GM23338 (cell line): ENCODE measurements at regions not wholly inside any gene's neighbourhood (a gene's known extent, or its start where the extent isn't known, plus 50 kb on each side); places are given as distances from the start of the nearest gene placed in this dataset.

Experiments used
- CREB1 ChIP-seq: fragments of 250-450 bp; sonication (Bioruptor Pico); IDR thresholded peaks from 2 replicates; pipeline ENCODE4 v1.5.0; 2020; ENCODE audit warnings: low read depth, mild to moderate bottlenecking, moderate library complexity
- EZH2phosphoT487 ChIP-seq: fragments of 200-600 bp; sonication (generic); IDR thresholded peaks from one replicate; pipeline ENCODE4 v1.8.1; 2018; ENCODE audit warnings: antibody characterized with exemption; ENCODE audit not compliant: unreplicated experiment
- POLR2AphosphoS5 ChIP-seq: IDR thresholded peaks from 2 replicates; pipeline ENCODE4 v1.6.1; 2016; ENCODE audit warnings: antibody characterized with exemption, low read depth
- TF ChIP-seq, protein P1 (sequence below), 2 experiments: fragments of 200-600 bp in 1 of 2; sonication (generic) in 1 of 2; conservative IDR thresholded peaks; 2 replicates each; pipeline versions ENCODE4 v1.5.1 to v1.6.1; 2016 to 2017; ENCODE audit warnings: antibody characterized with exemption in 2 of 2, low read depth in 2 of 2, mild to moderate bottlenecking in 2 of 2, moderate library complexity in 1 of 2

DNA sequence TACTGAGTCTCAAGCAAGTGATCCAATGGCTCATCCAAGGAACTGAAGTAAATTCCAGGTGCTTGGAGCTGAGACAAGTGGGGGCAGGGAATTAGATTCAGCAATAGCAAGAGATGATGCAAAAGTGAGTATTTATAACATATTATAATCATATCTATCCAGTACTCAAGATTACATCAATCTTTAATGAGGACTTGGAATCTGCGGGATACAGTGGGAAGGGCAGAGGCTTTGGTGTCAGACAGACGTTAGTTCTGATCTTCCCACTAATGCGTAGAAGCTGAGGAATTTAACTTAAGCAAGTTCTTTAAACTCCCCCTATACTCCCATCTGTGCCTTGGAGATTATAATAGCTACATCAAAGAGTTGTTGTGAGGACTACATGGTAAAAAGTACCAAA is 143.4 kb upstream of the NWD2 start:
- TF ChIP-seq CREB1 (CRISPR knock-in tag) (no peak), EZH2phosphoT487 (no peak), POLR2AphosphoS5 (no peak)
- TF ChIP-seq, protein P1, sequence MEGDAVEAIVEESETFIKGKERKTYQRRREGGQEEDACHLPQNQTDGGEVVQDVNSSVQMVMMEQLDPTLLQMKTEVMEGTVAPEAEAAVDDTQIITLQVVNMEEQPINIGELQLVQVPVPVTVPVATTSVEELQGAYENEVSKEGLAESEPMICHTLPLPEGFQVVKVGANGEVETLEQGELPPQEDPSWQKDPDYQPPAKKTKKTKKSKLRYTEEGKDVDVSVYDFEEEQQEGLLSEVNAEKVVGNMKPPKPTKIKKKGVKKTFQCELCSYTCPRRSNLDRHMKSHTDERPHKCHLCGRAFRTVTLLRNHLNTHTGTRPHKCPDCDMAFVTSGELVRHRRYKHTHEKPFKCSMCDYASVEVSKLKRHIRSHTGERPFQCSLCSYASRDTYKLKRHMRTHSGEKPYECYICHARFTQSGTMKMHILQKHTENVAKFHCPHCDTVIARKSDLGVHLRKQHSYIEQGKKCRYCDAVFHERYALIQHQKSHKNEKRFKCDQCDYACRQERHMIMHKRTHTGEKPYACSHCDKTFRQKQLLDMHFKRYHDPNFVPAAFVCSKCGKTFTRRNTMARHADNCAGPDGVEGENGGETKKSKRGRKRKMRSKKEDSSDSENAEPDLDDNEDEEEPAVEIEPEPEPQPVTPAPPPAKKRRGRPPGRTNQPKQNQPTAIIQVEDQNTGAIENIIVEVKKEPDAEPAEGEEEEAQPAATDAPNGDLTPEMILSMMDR (conservative IDR thresholded peaks at IDR 0.05; ENCODE audit: low read depth in 2 of 2), result no peak
